ENCODE measurements at regions not wholly inside any gene's neighbourhood (a gene's known extent, or its start where the extent isn't known, plus 50 kb on each side); places are given as distances from the start of the nearest gene placed in this dataset.

GRCh38 chr5:57690724-57691123 is 208.1 kb upstream of the ACTBL2 start:
- no peaks in the 10 kb centered on the region for H3K36me3 Mint-ChIP-seq
- H3K27ac Mint-ChIP-seq: no peak overlapping the region
- intact Hi-C loops (cut with micrococcal nuclease): no loop called here
- Histone ChIP-seq H3K27ac (ENCODE audit: low read length) (no peak overlapping the region), H3K27me3 (ENCODE audit: control insufficient read depth, insufficient read depth, low read length) (no peaks in the 10 kb centered on the region), H3K9me3 (ENCODE audit: control insufficient read depth, insufficient read depth, low read length) (no peaks in the 10 kb centered on the region), H3K4me1 (ENCODE audit: control insufficient read depth, insufficient read depth, low read length) (no peaks in the 10 kb centered on the region), H3K36me3 (ENCODE audit: control insufficient read depth, insufficient read depth, low read length) (no peaks in the 10 kb centered on the region), H3K4me3 (ENCODE audit: low read length) (no peak overlapping the region)
- DNase-seq (no peak), ATAC-seq (no peak)
- H3K4me3 Mint-ChIP-seq: no peak overlapping the region
- 94% methylated on average over 1 of the region's 2 CpGs for WGBS (ENCODE audit: insufficient coverage)
- TF ChIP-seq CTCF (IDR thresholded peaks at IDR 0.05): no peak
- peaks cover 0 to 2% of the 10 kb centered on the region in 2 donors for H3K9me3 Mint-ChIP-seq
- no peaks in the 10 kb centered on the region for H3K4me1 Mint-ChIP-seq
- H3K27me3 Mint-ChIP-seq (ENCODE audit: low read depth in 2 of 2): no peaks in the 10 kb centered on the region

GRCh38 chr5:57687596-57687995 is 205.0 kb upstream of the ACTBL2 start:
- H3K27me3 Mint-ChIP-seq (ENCODE audit: low read depth in 2 of 2): no peaks in the 10 kb centered on the region
- WGBS (ENCODE audit: insufficient coverage): 97% methylated on average over 3 of the region's 3 CpGs
- H3K4me3 Mint-ChIP-seq: no peak overlapping the region
- Histone ChIP-seq H3K9me3 (ENCODE audit: control insufficient read depth, insufficient read depth, low read length) (no peaks in the 10 kb centered on the region), H3K27ac (ENCODE audit: low read length) (no peak overlapping the region), H3K4me3 (ENCODE audit: low read length) (no peak overlapping the region), H3K36me3 (ENCODE audit: control insufficient read depth, insufficient read depth, low read length) (no peaks in the 10 kb centered on the region), H3K4me1 (ENCODE audit: control insufficient read depth, insufficient read depth, low read length) (no peaks in the 10 kb centered on the region), H3K27me3 (ENCODE audit: control insufficient read depth, insufficient read depth, low read length) (no peaks in the 10 kb centered on the region)
- DNase-seq (no peak), ATAC-seq (no peak)
- intact Hi-C loops (cut with micrococcal nuclease): no loop called here
- no peaks in the 10 kb centered on the region for H3K36me3 Mint-ChIP-seq
- no peaks in the 10 kb centered on the region for H3K4me1 Mint-ChIP-seq
- no peak overlapping the region for H3K27ac Mint-ChIP-seq
- no peak for TF ChIP-seq CTCF (IDR thresholded peaks at IDR 0.05)
- peaks cover 0 to 5% of the 10 kb centered on the region in 2 donors for H3K9me3 Mint-ChIP-seq

GRCh38 chr5:57685516-57686255 is 203.1 kb upstream of the ACTBL2 start:
- no peak for TF ChIP-seq CTCF (IDR thresholded peaks at IDR 0.05)
- Mint-ChIP-seq H3K4me1 (no peaks in the 10 kb centered on the region), H3K36me3 (no peaks in the 10 kb centered on the region), H3K27ac (no peak overlapping the region), H3K27me3 (ENCODE audit: low read depth in 2 of 2) (no peaks in the 10 kb centered on the region), H3K9me3 (peaks cover 0 to 5% of the 10 kb centered on the region in 2 donors), H3K4me3 (no peak overlapping the region)
- 86% methylated on average over 2 of the region's 3 CpGs for whole genome bisulfite sequencing (ENCODE audit: insufficient coverage)
- Histone ChIP-seq H3K36me3 (ENCODE audit: control insufficient read depth, insufficient read depth, low read length) (no peaks in the 10 kb centered on the region), H3K4me3 (ENCODE audit: low read length) (no peak overlapping the region), H3K4me1 (ENCODE audit: control insufficient read depth, insufficient read depth, low read length) (no peaks in the 10 kb centered on the region), H3K9me3 (ENCODE audit: control insufficient read depth, insufficient read depth, low read length) (no peaks in the 10 kb centered on the region), H3K27ac (ENCODE audit: low read length) (no peak overlapping the region), H3K27me3 (ENCODE audit: control insufficient read depth, insufficient read depth, low read length) (no peaks in the 10 kb centered on the region)
- DNase-seq (no peak), ATAC-seq (no peak)
- intact Hi-C loops (cut with micrococcal nuclease): no loop called here

GRCh38 chr5:57684299-57684702 is 201.7 kb upstream of the ACTBL2 start:
- 50% methylated on average over 1 of the region's 1 CpG for WGBS (ENCODE audit: insufficient coverage)
- peaks cover 0 to 7% of the 10 kb centered on the region in 2 donors for H3K9me3 Mint-ChIP-seq
- intact Hi-C loops (cut with micrococcal nuclease): no loop called here

More at GRCh38 chr5:57684299-57684702, 201.7 kb upstream of the ACTBL2 start:
- H3K27ac ChIP-seq (ENCODE audit: low read length): no peak overlapping the region
- no peak overlapping the region for H3K4me3 ChIP-seq (ENCODE audit: low read length)
- ATAC-seq (no peak), DNase-seq (no peak)
- H3K9me3 ChIP-seq (ENCODE audit: control insufficient read depth, insufficient read depth, low read length): no peaks in the 10 kb centered on the region
- Mint-ChIP-seq H3K4me1 (no peaks in the 10 kb centered on the region), H3K27me3 (ENCODE audit: low read depth in 2 of 2) (peaks cover 4 to 6% of the 10 kb centered on the region in 2 donors), H3K27ac (no peak overlapping the region), H3K36me3 (no peaks in the 10 kb centered on the region), H3K4me3 (no peak overlapping the region)
- no peaks in the 10 kb centered on the region for H3K27me3 ChIP-seq (ENCODE audit: control insufficient read depth, insufficient read depth, low read length)
- no peak for TF ChIP-seq CTCF (IDR thresholded peaks at IDR 0.05)
- H3K4me1 ChIP-seq (ENCODE audit: control insufficient read depth, insufficient read depth, low read length): no peaks in the 10 kb centered on the region
- H3K36me3 ChIP-seq (ENCODE audit: control insufficient read depth, insufficient read depth, low read length): no peaks in the 10 kb centered on the region
